GM10248 (cell line): ENCODE measurements at regions not wholly inside any gene's neighbourhood (a gene's known extent, or its start where the extent isn't known, plus 50 kb on each side); places are given as distances from the start of the nearest gene placed in this dataset.

Experiments
- CTCF ChIA-PET: fragments of 300-600 bp; sonication (Branson Sonifier 250); formaldehyde crosslinking; extraction: SDS; loops from one replicate; lab custom pipeline; 2021; ENCODE audit warnings: antibody characterized with exemption; lab: Yijun Ruan, JAX
- POLR2A ChIA-PET: fragments of 350-650 bp; sonication (Branson Sonifier 250); formaldehyde crosslinking; extraction: SDS; loops from one replicate; lab custom pipeline; 2020; ENCODE audit warnings: antibody characterized with exemption; lab: Yijun Ruan, JAX
- DNase-seq: peaks from one replicate; pipeline ENCODE4 v3.0.0; 2012; ENCODE audit errors: extremely low spot score
- CTCF ChIP-seq: IDR thresholded peaks from 2 replicates; pipeline ENCODE4 v1.5.1; 2012; ENCODE audit warnings: mild to moderate bottlenecking, low read depth; ENCODE audit errors: extremely low read depth, missing control alignments, control extremely low read depth

- POLR2A ChIA-PET = no interaction called here
- DNase-seq = no peak
- CTCF ChIA-PET = interaction anchor here (1.2 to 2.4 kb wide), 3 partner anchors 11 to 174 kb away, joined by 3 to 11 read pairs (median 10); no protein-coding TSS in a partner anchor
- no peak for TF ChIP-seq CTCF
Observed at GRCh38 chr3:99324636-99325203, 313.7 kb upstream of the COL8A1 start.

- POLR2A ChIA-PET = no interaction called here
- no peak for DNase-seq
- CTCF ChIA-PET = interaction anchor here (1.4 kb wide), 1 partner anchor 71 kb away, joined by 3 read pairs; no protein-coding TSS in a partner anchor
- no peak for TF ChIP-seq CTCF
Observed at GRCh38 chr3:99323940-99324339, 314.5 kb upstream of the COL8A1 start.

- POLR2A ChIA-PET = no interaction called here
- TF ChIP-seq CTCF = no peak
- CTCF ChIA-PET = interaction anchor here (1.0 to 1.7 kb wide), 3 partner anchors 10 to 72 kb away, joined by 3 to 4 read pairs (median 3); no protein-coding TSS in a partner anchor
- no peak for DNase-seq
Observed at GRCh38 chr3:99322551-99322950, 315.8 kb upstream of the COL8A1 start.

GRCh38 chr3:99321261-99321660 is 317.1 kb upstream of the COL8A1 start:
- ChIA-PET CTCF (interaction anchor here (1.0 to 1.3 kb wide), 2 partner anchors 9 to 33 kb away, joined by 3 to 4 read pairs; no protein-coding TSS in a partner anchor), POLR2A (no interaction called here)
- TF ChIP-seq CTCF = no peak
- no peak for DNase-seq

- ChIA-PET CTCF (no interaction called here), POLR2A (no interaction called here)
- TF ChIP-seq CTCF = no peak
- no peak for DNase-seq
Observed at GRCh38 chr3:99319961-99320360, 318.4 kb upstream of the COL8A1 start.

GRCh38 chr3:99319450-99319849 is 318.9 kb upstream of the COL8A1 start:
- ChIA-PET POLR2A (no interaction called here), CTCF (no interaction called here)
- no peak for DNase-seq
- no peak for TF ChIP-seq CTCF
